GM19099 (cell line): ENCODE measurements at regions not wholly inside any gene's neighbourhood (a gene's known extent, or its start where the extent isn't known, plus 50 kb on each side); places are given as distances from the start of the nearest gene placed in this dataset.

ENCODE experiments used
- POLR2A ChIP-seq: IDR thresholded peaks from 3 replicates; pipeline ENCODE4 v1.6.1; 2011; ENCODE audit warnings: low read depth; ENCODE audit not compliant: insufficient read length; ENCODE audit errors: extremely low read depth

- no peak for TF ChIP-seq POLR2A
These were observed 792.5 kb downstream of the BRD1 start for GRCh38 chr22:49034836-49035817.

- no peak for TF ChIP-seq POLR2A
These were observed 794.1 kb downstream of the BRD1 start for GRCh38 chr22:49033616-49034015.

- no peak for TF ChIP-seq POLR2A
These were observed 794.9 kb downstream of the BRD1 start for GRCh38 chr22:49032821-49033220.

GRCh38 chr22:49031746-49032330 is 795.8 kb downstream of the BRD1 start:
- no peak for TF ChIP-seq POLR2A

- TF ChIP-seq POLR2A, result no peak
These were observed 799.6 kb downstream of the BRD1 start for GRCh38 chr22:49028111-49028510.

- no peak for TF ChIP-seq POLR2A
These were observed 800.4 kb downstream of the BRD1 start for GRCh38 chr22:49027368-49027670.

- TF ChIP-seq POLR2A, result no peak
These were observed 800.9 kb downstream of the BRD1 start for GRCh38 chr22:49026494-49027367.

GRCh38 chr22:49025791-49026493 is 801.7 kb downstream of the BRD1 start:
- TF ChIP-seq POLR2A, result no peak

GRCh38 chr22:49024775-49025440 is 802.8 kb downstream of the BRD1 start:
- no peak for TF ChIP-seq POLR2A

GRCh38 chr22:49023879-49024774 is 803.5 kb downstream of the BRD1 start:
- TF ChIP-seq POLR2A, result no peak

- TF ChIP-seq POLR2A, result no peak
These were observed 804.4 kb downstream of the BRD1 start for GRCh38 chr22:49023161-49023878.

- TF ChIP-seq POLR2A, result no peak
These were observed 804.9 kb downstream of the BRD1 start for GRCh38 chr22:49022816-49023160.
